ENCODE measurements at regions not wholly inside any gene's neighbourhood (a gene's known extent, or its start where the extent isn't known, plus 50 kb on each side); places are given as distances from the start of the nearest gene placed in this dataset.

GRCh38 chr4:169885893-169886292 lies 128.1 kb upstream of the HPF1 start:
- Histone ChIP-seq H3K4me1 (ENCODE audit: insufficient read depth, low read length) (no peaks in the 10 kb centered on the region; the same call in 1 of the 2 replicates), H3K27ac (ENCODE audit: low read length) (no peak overlapping the region), H3K4me3 (ENCODE audit: low read length) (no peak overlapping the region), H3K36me3 (ENCODE audit: insufficient read depth, low read depth, low read length) (no peaks in the 10 kb centered on the region), H3K9ac (ENCODE audit: low read depth, low read length) (no peak overlapping the region), H3K27me3 (ENCODE audit: insufficient read depth, low read length) (no peaks in the 10 kb centered on the region), H3K9me3 (ENCODE audit: insufficient read depth, low read depth, low read length) (no peaks in the 10 kb centered on the region)

- no peak overlapping the region for H3K27ac ChIP-seq (ENCODE audit: low read length)
- H3K4me3 ChIP-seq (ENCODE audit: low read length) = no peak overlapping the region
- H3K9me3 ChIP-seq (ENCODE audit: insufficient read depth, low read depth, low read length) = no peaks in the 10 kb centered on the region
- no peak overlapping the region for H3K9ac ChIP-seq (ENCODE audit: low read depth, low read length)
- H3K27me3 ChIP-seq (ENCODE audit: insufficient read depth, low read length) = no peaks in the 10 kb centered on the region
- no peaks in the 10 kb centered on the region; the same call in 1 of the 2 replicates for H3K4me1 ChIP-seq (ENCODE audit: insufficient read depth, low read length)
- H3K36me3 ChIP-seq (ENCODE audit: insufficient read depth, low read depth, low read length) = no peaks in the 10 kb centered on the region
Observed at GRCh38 chr4:169881769-169882168, 124.0 kb upstream of the HPF1 start.

GRCh38 chr4:169870507-169870906 lies 112.8 kb upstream of the HPF1 start:
- Histone ChIP-seq H3K27me3 (ENCODE audit: insufficient read depth, low read length) (no peaks in the 10 kb centered on the region), H3K27ac (ENCODE audit: low read length) (no peak overlapping the region), H3K4me3 (ENCODE audit: low read length) (no peak overlapping the region), H3K9me3 (ENCODE audit: insufficient read depth, low read depth, low read length) (no peaks in the 10 kb centered on the region), H3K36me3 (ENCODE audit: insufficient read depth, low read depth, low read length) (no peaks in the 10 kb centered on the region), H3K4me1 (ENCODE audit: insufficient read depth, low read length) (no peaks in the 10 kb centered on the region; the same call in 1 of the 2 replicates), H3K9ac (ENCODE audit: low read depth, low read length) (no peak overlapping the region)

- Histone ChIP-seq H3K27me3 (ENCODE audit: insufficient read depth, low read length) (no peaks in the 10 kb centered on the region), H3K9ac (ENCODE audit: low read depth, low read length) (no peak overlapping the region), H3K4me3 (ENCODE audit: low read length) (no peak overlapping the region), H3K36me3 (ENCODE audit: insufficient read depth, low read depth, low read length) (no peaks in the 10 kb centered on the region), H3K4me1 (ENCODE audit: insufficient read depth, low read length) (no peaks in the 10 kb centered on the region; the same call in 1 of the 2 replicates), H3K9me3 (ENCODE audit: insufficient read depth, low read depth, low read length) (no peaks in the 10 kb centered on the region), H3K27ac (ENCODE audit: low read length) (no peak overlapping the region)
Observed at GRCh38 chr4:169869490-169869889, 111.7 kb upstream of the HPF1 start.

GRCh38 chr4:169861593-169861992 lies 103.8 kb upstream of the HPF1 start:
- Histone ChIP-seq H3K27ac (ENCODE audit: low read length) (no peak overlapping the region), H3K27me3 (ENCODE audit: insufficient read depth, low read length) (no peaks in the 10 kb centered on the region), H3K4me3 (ENCODE audit: low read length) (no peak overlapping the region), H3K36me3 (ENCODE audit: insufficient read depth, low read depth, low read length) (no peaks in the 10 kb centered on the region), H3K4me1 (ENCODE audit: insufficient read depth, low read length) (no peaks in the 10 kb centered on the region), H3K9ac (ENCODE audit: low read depth, low read length) (no peak overlapping the region), H3K9me3 (ENCODE audit: insufficient read depth, low read depth, low read length) (no peaks in the 10 kb centered on the region; the same call in 1 of the 2 replicates)

GRCh38 chr4:169859366-169860216 lies 101.8 kb upstream of the HPF1 start:
- Histone ChIP-seq H3K27me3 (ENCODE audit: insufficient read depth, low read length) (no peaks in the 10 kb centered on the region), H3K9me3 (ENCODE audit: insufficient read depth, low read depth, low read length) (no peaks in the 10 kb centered on the region; the same call in 1 of the 2 replicates), H3K9ac (ENCODE audit: low read depth, low read length) (no peak overlapping the region), H3K36me3 (ENCODE audit: insufficient read depth, low read depth, low read length) (no peaks in the 10 kb centered on the region), H3K4me1 (ENCODE audit: insufficient read depth, low read length) (no peaks in the 10 kb centered on the region), H3K4me3 (ENCODE audit: low read length) (no peak overlapping the region), H3K27ac (ENCODE audit: low read length) (no peak overlapping the region)

GRCh38 chr4:169854090-169854489 lies 96.3 kb upstream of the HPF1 start:
- Histone ChIP-seq H3K36me3 (ENCODE audit: insufficient read depth, low read depth, low read length) (no peaks in the 10 kb centered on the region), H3K27me3 (ENCODE audit: insufficient read depth, low read length) (no peaks in the 10 kb centered on the region), H3K9ac (ENCODE audit: low read depth, low read length) (no peak overlapping the region), H3K27ac (ENCODE audit: low read length) (no peak overlapping the region), H3K4me3 (ENCODE audit: low read length) (no peak overlapping the region), H3K4me1 (ENCODE audit: insufficient read depth, low read length) (no peaks in the 10 kb centered on the region), H3K9me3 (ENCODE audit: insufficient read depth, low read depth, low read length) (no peaks in the 10 kb centered on the region; the same call in 1 of the 2 replicates)

- H3K27ac ChIP-seq (ENCODE audit: low read length) = no peak overlapping the region
- no peak overlapping the region for H3K4me3 ChIP-seq (ENCODE audit: low read length)
- H3K4me1 ChIP-seq (ENCODE audit: insufficient read depth, low read length) = no peaks in the 10 kb centered on the region
- H3K36me3 ChIP-seq (ENCODE audit: insufficient read depth, low read depth, low read length) = no peaks in the 10 kb centered on the region
- no peaks in the 10 kb centered on the region; the same call in 1 of the 2 replicates for H3K9me3 ChIP-seq (ENCODE audit: insufficient read depth, low read depth, low read length)
- H3K9ac ChIP-seq (ENCODE audit: low read depth, low read length) = no peak overlapping the region
- H3K27me3 ChIP-seq (ENCODE audit: insufficient read depth, low read length) = no peaks in the 10 kb centered on the region
Observed at GRCh38 chr4:169852481-169852880, 94.7 kb upstream of the HPF1 start.

GRCh38 chr4:169851750-169852149 lies 94.0 kb upstream of the HPF1 start:
- Histone ChIP-seq H3K9ac (ENCODE audit: low read depth, low read length) (no peak overlapping the region), H3K4me1 (ENCODE audit: insufficient read depth, low read length) (no peaks in the 10 kb centered on the region), H3K4me3 (ENCODE audit: low read length) (no peak overlapping the region), H3K27me3 (ENCODE audit: insufficient read depth, low read length) (no peaks in the 10 kb centered on the region), H3K36me3 (ENCODE audit: insufficient read depth, low read depth, low read length) (no peaks in the 10 kb centered on the region), H3K27ac (ENCODE audit: low read length) (no peak overlapping the region), H3K9me3 (ENCODE audit: insufficient read depth, low read depth, low read length) (no peaks in the 10 kb centered on the region)

- H3K27ac ChIP-seq (ENCODE audit: low read length) = no peak overlapping the region
- H3K9me3 ChIP-seq (ENCODE audit: insufficient read depth, low read depth, low read length) = no peaks in the 10 kb centered on the region
Observed at GRCh38 chr4:169849456-169849855, 91.7 kb upstream of the HPF1 start.

GRCh38 chr4:169848018-169848417 lies 90.3 kb upstream of the HPF1 start:
- Histone ChIP-seq H3K9me3 (ENCODE audit: insufficient read depth, low read depth, low read length) (no peaks in the 10 kb centered on the region), H3K27me3 (ENCODE audit: insufficient read depth, low read length) (no peaks in the 10 kb centered on the region), H3K36me3 (ENCODE audit: insufficient read depth, low read depth, low read length) (no peaks in the 10 kb centered on the region), H3K4me3 (ENCODE audit: low read length) (no peak overlapping the region), H3K9ac (ENCODE audit: low read depth, low read length) (no peak overlapping the region), H3K4me1 (ENCODE audit: insufficient read depth, low read length) (no peaks in the 10 kb centered on the region), H3K27ac (ENCODE audit: low read length) (no peak overlapping the region)

More at GRCh38 chr4:169849456-169849855, 91.7 kb upstream of the HPF1 start:
- no peaks in the 10 kb centered on the region for H3K4me1 ChIP-seq (ENCODE audit: insufficient read depth, low read length)
- no peak overlapping the region for H3K9ac ChIP-seq (ENCODE audit: low read depth, low read length)
- H3K36me3 ChIP-seq (ENCODE audit: insufficient read depth, low read depth, low read length) = no peaks in the 10 kb centered on the region
- H3K27me3 ChIP-seq (ENCODE audit: insufficient read depth, low read length) = no peaks in the 10 kb centered on the region
- H3K4me3 ChIP-seq (ENCODE audit: low read length) = no peak overlapping the region

GRCh38 chr4:169847171-169847570 lies 89.4 kb upstream of the HPF1 start:
- Histone ChIP-seq H3K4me3 (ENCODE audit: low read length) (no peak overlapping the region), H3K9ac (ENCODE audit: low read depth, low read length) (no peak overlapping the region), H3K27ac (ENCODE audit: low read length) (no peak overlapping the region), H3K27me3 (ENCODE audit: insufficient read depth, low read length) (no peaks in the 10 kb centered on the region), H3K4me1 (ENCODE audit: insufficient read depth, low read length) (no peaks in the 10 kb centered on the region), H3K9me3 (ENCODE audit: insufficient read depth, low read depth, low read length) (no peaks in the 10 kb centered on the region), H3K36me3 (ENCODE audit: insufficient read depth, low read depth, low read length) (no peaks in the 10 kb centered on the region)

All from iPS-20b (cell line).